ENCODE measurements at regions not wholly inside any gene's neighbourhood (a gene's known extent, or its start where the extent isn't known, plus 50 kb on each side); places are given as distances from the start of the nearest gene placed in this dataset.

GRCh38 chr1:64318428-64318827 lies 115.0 kb downstream of the UBE2U start:
- TF ChIP-seq CTCF (IDR thresholded peaks at IDR 0.05) (no peak), EP300 (IDR thresholded peaks at IDR 0.05) (no peak), POLR2A (IDR thresholded peaks at IDR 0.05) (no peak)
